HG03432 (cell line): ENCODE measurements at regions not wholly inside any gene's neighbourhood (a gene's known extent, or its start where the extent isn't known, plus 50 kb on each side); places are given as distances from the start of the nearest gene placed in this dataset.

Source experiments
- ATAC-seq: cut with Tn5 transposase; IDR thresholded peaks from one replicate; pipeline ENCODE4 v1.9.1; 2021; ENCODE audit warnings: mild to moderate bottlenecking, moderate library complexity; ENCODE audit not compliant: unreplicated experiment

DNA sequence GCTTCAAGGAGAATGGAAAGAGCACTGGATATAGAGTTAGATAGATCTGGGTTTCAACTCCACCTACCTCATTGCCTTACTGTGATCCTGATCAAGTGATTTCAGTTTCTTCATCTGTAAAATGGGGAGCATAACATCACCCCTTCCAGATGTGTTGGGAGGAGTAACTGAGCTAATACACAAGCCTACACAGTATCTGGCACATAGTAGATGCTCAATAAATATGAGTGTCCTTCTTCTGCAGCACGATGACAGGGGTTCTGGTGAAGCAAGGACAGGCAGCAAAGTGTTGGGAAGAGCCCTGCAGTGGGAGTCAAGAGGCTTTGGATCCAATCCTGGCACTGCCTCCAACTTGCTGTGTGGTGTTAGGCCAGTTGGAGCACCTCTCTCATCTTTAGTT lies 270.0 kb downstream of the UACA start:
- no peak for ATAC-seq

DNA sequence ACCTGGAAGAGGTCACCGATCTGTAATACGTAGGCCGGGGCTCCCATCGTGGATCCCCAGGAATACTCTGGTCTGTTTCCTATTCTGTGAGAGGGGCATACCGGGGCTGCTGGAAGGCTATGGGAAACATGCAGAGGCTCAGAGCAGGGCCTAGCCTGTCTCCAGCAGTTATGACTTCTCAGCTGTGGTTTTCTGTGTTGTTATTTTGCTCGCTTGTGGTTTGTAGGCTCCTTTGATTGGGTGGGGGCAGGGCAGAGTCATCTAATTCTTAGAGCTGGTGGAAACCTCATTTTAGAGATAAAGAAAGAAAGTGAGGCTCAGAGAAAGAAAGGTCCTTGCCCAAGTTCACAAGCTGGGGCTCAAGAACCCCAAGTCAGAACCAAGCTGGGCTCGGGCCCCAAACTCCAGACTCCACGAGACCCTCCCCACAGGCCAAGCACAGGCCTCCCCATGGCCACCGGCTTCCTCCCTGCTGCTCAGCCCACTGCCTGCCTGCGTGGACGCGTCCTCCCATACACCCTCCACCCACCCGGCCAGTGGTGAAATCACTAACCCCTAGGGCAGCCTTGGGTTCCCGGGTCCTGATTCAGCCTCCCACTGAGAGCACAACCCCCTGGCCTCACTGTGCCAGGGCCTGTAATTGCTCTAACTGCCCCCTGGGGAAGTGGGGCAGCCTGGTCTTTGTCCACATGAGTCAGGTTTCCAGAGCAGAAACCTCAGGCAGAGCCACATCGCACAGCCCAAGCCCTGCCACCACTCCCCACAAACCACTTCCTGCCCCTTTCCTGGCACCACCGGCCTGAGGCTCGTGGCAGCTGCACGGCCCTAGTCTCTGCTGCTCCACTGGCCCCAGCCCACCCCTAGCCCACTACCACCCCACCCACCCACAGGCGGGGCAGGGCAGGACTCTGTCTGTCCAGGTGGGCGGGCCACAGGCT lies 270.8 kb downstream of the UACA start:
- peak; percentile 53 for ATAC-seq

DNA sequence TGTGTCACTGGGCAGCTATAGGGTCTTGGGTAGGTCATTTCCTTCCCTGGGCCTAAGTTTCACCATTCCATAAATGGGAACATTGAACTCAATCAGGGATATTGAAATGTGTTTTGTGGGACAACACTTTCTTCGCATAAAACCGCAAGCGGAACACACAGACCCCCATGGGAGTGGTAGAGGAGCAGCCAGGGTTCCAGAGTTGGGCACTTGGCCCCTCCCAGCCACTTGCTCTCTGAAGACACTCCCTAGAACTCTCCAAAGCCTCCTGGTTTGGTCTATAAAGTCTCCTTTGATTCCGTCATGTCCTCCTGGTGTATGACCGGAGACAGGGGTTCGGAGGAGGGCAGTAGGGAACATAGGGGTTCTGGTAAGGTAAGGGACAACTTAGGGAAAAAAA lies 271.7 kb downstream of the UACA start:
- no peak for ATAC-seq

DNA sequence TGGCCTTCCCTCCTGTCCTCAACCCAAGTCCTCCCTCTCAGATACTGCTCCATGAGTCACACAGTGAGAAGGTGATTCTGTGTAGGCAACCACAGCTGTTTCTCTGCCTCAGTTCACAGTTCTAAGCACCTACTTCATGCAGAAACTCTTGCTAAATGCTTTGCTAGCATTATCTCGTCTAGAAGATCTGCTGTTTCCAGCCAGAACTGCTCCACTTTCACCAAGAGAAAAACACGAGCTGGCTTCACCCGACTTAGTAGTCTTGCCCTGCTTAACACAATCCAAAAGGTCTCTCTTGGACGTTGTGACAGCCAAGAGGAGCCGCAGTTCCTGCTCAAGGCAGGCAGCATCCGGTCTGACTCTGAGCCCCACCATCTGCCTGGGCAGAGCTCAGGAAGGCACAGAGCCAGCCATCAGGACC lies 272.1 kb downstream of the UACA start:
- no peak for ATAC-seq

DNA sequence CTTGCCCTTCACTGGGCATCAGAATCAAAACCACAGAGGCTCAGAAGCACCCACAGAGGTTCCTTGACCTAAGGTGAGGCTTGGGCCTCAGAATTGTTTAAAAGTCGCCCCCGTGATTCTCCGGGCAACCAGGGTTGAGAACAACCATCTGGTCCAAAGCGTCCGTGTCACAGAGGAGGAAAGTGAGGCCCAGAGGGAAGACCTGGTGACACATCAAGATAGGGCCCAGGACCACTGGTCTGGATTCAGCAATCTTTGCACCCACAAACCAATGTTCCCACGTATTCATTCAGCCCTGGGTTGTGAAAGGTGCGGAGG lies 272.6 kb downstream of the UACA start:
- no peak for ATAC-seq

DNA sequence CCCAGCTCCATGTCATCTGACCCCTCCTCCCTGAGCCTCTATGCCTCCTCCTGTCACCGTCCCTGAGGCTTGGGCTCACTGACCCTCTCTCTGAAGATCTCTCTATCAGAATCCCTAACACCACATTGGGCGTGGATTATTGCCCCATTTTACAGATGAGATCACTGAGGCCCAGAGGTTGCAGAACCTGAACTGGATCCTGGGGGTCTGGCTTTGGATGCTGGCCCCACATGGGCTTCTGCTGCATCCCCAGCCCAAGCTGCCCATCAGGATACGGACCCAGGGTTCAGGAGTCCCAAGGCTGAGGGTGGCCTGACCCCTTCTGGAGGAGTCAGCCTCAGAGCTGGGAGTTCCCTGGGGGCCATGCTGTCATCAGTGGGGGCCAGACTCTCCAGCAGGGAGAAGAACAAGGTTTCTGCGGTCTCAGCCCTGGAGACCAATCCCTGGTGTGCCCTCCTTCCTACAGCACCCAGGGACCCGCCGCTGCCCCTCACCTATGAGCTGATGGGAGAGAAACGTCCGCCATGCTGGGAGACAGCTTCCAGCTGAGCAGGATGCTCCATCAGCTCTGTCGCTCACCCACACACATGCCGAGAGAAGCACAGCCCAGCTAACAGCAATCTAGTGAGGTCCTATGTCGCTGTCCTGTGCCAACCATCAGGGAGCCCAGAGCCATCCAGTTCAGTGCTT lies 273.1 kb downstream of the UACA start:
- no peak for ATAC-seq

DNA sequence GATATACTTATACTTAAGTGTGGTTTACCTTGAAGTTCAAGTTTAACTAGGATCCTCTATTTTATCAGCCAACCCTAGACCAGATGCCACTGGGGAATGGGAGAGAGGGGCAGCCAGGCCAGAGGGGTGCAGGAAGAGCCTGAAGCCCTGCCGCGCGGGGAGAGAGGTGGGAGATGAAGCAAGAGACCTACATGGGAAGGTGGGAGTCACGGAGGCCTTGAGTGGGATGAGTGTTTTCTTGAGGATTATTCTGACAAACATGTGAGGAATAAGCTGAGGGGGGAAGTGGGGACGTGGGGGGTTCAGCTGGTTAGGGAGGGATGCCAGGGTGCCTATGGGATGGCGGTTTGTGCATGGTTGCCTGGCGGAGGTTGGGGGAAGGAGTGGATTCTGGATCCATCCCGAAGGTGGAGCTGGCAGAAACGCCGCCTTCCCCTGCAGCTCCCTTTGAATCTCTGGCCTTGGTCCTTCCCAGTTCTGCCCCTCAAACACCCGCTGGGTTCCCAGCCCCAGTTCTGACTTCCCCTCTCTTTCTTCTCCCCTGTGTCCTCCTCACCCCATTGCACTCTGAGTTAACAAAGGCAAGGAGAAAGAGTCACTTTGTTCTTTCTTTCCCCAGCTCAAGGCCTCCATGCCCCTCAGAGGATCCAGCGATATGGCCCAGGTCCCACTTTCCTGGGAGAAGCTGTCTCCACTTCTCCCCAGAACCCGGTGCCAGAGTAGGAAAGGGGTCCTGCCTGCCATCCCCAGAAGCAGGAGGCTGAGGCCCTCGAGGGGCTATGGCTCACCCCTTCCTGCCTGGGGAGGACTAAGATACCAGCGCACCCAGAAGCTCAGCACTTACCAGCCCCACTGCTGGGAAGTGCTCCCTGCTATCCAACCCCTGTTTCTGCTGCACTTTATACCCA lies 274.2 kb downstream of the UACA start:
- ATAC-seq: no peak

DNA sequence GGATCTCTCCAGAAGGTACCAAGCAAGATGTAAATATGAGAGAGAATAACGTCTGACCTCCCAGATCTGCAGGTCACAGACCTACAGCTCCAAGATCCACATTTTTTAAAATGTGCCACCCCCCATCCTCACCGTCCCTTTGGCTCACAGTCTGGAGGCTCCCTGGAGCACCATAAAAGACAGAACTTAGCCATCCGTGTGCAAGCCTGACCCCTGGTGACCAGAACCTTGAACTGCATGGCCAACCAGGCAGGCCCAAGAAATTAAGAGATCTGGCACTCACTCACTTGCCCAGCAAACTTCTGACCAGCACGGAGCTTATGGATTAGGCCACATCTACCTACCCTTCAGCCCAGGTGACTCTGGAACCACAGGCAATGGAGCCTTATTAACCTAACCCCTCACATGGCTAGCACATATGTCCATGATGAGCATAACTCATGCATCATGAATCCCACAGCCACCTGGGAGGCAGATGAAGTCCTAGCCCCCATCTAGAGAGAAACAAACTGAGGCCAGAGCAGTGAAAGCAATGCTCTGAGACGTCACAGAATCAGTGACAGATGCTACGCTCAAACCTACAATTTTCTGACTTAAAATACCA lies 275.3 kb downstream of the UACA start:
- no peak for ATAC-seq

DNA sequence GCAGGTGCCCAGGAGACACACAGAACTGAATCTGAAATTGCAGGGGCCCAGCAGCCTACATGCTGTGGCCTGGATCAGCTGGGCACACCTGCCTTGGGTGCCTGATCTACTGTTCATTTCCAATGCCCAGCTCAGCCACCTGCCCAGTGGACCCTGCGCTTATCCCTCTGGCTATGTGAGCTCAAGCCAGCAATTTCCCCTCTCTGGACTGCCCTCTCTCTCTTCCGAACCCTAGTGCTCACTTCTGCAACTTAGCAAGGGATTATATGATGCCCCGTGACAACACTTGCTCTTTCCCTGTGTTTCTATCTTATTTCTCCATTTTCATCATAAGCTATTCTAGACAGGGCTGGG lies 276.0 kb downstream of the UACA start:
- ATAC-seq: peak; percentile 19

DNA sequence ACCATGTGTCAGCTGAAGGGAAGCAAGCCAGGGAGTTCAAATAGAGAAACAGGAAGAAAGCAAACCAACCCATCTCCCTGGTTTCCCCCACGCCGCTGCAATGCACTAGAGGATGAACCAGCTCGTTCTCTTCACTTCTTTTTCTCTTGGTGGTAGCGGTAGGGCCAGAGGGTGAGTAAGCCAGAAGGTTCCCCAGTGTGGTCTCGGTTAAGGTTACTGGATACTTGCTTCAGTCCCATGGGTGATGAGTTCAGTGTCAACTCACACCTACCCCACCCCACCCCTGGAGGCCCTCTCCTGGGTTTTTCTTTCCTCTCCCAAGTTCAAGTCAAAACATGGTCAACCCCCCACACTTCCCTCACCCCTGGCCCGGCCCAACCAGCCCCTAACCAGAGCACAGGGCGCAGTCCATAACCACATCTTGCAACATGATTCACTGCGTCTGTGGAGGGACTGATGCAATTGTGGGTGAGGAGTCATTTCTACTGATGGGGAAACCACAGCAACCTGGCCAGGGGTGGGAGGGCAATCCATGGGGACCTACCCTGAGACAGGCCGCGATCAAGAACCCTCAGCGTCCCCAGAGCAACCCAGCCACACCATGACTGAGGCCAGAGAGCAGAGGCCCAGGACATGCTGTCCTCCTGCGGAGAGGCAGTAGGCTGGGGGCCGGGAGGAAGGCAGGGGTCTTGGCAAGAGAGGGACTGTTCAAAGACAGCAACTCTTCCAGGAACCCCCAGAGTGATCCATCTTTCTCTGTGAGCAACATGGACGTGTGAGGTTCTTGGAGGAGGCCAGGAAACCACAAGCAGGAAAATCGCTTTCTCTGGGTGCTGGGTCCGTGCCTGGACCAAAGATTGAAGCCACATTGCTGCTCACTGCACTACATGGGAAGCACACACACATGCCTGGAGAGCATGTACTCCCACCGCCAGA lies 276.6 kb downstream of the UACA start:
- ATAC-seq: peak; percentile 76

DNA sequence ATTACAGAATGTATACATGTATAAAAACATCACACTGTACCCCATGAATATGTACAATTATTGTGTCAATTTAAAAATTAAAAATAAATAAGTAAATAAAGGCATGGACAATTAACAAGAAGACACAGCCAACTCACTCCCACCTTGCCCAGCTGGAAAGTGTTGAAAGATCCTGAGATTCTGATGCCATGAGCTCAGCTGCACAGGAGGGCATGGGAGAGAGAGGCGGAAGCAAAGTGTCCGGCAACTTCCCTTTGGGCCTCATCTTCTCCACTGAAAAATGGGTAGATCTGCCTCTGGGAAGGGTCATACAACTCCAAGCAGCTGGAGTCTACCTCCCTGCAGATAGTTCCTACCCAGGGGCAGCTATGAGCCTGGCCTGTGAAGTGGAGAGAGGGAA lies 277.3 kb downstream of the UACA start:
- ATAC-seq: no peak

DNA sequence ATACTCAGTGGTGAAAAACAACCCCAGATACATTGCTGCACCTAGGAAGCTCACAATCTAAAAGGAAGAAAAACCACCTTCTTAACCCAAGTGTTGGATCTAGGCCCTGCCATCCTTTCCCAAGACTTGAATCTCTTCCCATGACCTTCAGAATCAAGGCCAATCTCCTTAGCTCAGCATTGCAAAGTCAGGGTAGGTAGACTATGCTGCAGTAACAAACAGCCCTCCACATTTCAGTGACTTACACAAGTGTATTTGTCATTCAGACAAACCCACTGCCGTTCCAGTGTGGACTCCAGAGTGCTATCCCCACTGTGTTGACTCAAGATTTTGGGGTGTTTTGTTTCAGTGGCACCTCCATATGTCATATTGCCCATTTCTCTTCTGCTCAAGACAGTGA lies 278.4 kb downstream of the UACA start:
- ATAC-seq: no peak

DNA sequence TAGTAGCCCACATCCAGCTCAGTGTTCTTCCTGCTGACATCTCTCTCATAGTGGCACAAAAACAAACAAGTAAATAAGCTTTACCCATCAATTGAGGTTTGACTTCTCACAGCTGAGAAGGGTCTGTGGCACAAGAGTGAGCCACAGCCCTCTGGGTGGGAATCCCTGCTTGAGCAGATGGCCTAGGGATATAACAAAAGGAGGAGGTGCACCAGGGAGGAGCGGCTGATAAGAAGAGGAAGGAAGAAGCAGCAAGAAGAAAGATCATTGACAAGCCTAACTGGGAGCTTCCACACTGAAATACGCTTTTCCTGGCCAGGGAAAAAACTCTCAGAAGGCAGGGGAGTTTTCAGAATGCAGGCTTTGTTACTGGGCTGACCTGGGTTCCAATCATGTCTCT lies 279.8 kb downstream of the UACA start:
- ATAC-seq: no peak

DNA sequence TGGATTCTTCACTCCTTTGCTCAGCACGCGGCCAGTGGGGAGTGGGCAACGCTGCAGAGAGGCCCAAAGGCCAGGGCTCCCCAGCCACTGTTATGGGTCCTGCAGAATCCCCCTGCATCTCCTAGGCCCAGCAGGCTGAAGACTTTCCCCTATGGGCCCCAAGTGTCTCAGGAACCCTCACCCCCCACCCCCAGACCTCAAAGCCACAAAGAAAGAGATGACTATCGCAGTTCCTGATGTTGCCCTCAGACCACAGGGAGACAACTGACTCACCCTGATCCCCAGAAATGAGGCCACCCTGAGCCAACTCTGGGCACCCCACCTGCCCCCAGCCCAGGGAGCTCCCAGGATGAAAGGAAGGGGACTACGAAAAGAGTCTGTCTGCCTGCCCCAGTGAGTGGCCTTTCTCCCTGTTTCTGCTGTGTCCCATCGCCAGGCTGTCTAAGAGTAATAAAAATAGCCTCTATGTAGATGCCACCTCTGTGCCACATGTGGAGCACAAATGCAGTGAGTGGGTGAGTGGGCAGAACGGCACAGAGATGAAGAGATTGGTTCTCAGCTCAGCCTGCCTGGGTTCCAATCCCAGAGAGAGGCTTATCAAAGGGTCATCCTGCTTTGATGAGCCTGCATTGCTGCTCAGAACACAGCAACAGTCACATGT lies 283.0 kb downstream of the UACA start:
- ATAC-seq: no peak

DNA sequence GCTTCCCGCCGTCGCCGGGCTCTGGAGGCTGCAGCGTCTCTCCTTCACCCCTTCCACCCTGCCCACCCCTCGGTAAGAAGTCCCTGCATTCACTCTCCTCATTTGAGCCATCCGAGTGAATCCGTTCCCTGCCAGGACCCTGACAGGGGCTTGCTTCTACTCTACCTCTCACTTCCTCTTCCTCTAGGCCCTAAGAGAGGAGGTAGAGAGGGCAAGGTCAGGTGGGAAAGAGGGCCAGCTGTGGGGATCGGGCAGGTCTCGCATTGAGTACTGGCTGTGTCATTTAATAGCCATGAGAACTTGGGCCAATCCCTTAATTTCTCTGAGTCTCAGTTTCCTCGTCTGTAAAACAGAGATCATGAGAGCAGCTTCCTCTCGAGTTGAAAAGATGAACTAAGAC lies 283.6 kb downstream of the UACA start:
- no peak for ATAC-seq

DNA sequence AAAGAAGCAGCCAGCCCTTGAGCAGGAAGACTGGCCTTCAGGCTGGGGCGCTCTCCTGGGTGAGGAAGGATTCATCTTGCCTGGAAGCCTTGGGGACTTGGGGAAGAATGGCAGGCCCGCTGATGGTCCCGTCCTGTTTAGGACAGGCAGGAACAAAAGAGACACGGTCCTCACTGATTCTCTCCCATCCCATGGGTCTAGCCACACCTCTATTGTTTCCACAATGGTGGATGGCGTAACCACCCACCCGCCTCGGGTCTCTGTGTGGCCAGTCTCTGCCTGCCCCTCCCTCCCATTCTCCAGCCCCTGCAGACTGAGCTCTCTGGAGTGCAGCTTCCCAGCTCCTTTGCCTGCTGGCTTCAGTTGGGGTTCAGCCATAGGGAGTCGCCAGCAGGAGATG lies 284.3 kb downstream of the UACA start:
- ATAC-seq: no peak

DNA sequence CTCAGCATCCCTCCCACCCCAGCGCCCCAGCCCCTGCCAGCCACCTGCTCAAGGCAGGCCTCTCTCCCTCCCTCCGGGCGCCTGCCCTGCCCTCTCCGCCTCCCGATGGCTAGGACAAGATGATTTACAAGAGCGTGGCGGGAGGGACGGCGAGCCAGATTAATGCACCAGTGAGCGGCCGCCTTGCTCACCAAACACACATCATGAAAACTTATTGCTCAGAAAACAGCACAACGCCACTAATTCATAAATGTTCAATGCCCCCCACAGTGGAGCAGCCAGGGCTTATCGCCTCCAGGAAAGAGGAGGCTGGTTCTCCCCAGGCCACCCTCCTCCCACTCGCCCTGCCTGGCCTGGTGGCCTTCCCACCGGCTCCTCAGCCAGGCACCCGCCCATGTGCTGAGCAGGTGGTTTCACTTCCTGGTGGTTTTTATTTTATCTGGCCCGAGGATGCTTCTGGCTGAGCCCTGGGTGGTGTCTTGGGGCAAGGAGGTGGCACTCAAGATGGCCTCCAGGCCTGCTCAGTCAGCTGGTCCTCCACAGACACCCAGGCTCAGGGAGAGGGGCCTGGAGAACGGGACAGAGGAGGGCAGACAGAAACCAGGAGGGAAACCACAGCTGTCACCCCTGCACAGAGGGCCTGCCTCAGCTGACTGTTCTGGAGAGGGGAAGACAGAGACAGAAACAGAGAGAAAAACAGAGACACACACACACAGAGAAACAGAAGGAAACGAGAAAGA lies 284.9 kb downstream of the UACA start:
- ATAC-seq: peak; percentile 51

DNA sequence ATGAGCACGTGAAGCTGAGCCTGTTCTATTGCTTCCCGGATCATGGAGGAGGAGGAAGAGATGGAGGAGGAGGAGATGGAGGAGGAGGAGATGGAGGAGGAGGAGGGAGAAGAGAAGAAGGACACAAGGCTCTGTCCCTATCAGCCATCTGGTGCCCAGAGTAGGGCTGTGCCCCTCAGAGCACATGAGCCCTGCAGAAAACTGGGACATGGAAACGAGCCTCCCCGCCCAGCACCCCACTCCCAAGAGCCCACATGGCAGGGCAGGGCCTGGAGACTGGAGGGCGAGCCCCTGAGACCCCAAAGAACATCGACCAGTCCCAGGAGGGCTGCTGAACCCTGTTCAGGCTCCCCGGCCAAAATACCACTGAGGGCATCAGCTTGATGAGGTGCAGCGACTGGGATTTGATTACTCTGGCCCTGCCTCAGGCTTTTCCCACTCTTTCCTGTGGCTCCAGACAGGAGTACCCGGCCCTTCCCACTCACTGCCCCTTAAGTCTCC lies 285.6 kb downstream of the UACA start:
- no peak for ATAC-seq

DNA sequence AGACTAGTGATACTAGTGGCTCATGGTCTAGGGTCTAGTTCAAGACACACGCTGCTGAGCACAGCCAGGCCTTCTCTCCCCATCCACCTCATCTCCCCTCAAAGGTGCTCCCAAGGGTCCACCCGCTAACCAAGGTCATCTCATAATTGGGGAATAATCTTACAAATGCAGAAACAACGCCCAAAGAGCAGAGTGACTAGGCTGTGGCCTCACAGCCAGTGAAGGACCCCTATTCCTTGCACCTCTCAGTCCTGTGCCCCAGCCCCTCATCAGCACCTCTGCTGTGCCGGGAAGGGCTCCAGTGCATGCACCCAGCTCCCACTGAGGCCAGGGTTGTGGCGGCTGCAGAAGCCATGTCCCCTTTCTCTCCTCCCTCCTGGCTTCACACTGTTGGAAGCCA lies 286.9 kb downstream of the UACA start:
- ATAC-seq: no peak
